ENCODE measurements at regions not wholly inside any gene's neighbourhood (a gene's known extent, or its start where the extent isn't known, plus 50 kb on each side); places are given as distances from the start of the nearest gene placed in this dataset.

- DNase-seq (ENCODE audit: low read depth in 6 of 9, low spot score in 9 of 9), result no peak
- Histone ChIP-seq H3K4me1 (ENCODE audit: control insufficient read depth in 2 of 2, insufficient read depth in 2 of 2, low read length in 2 of 2) (no peaks in the 10 kb centered on the region), H3K27ac (ENCODE audit: low read depth in 1 of 2, low read length in 1 of 2) (no peak overlapping the region), H3K9me3 (ENCODE audit: control insufficient read depth in 2 of 2, insufficient read depth in 1 of 2, low read length in 1 of 2) (peaks cover 0 to 4% of the 10 kb centered on the region in 2 donors), H3K27me3 (ENCODE audit: control insufficient read depth in 2 of 2, insufficient read depth in 1 of 2, low read length in 1 of 2) (no peaks in the 10 kb centered on the region), H3K4me3 (ENCODE audit: low read length in 2 of 2) (no peak overlapping the region), H3K36me3 (ENCODE audit: control insufficient read depth in 2 of 2, insufficient read depth in 2 of 2, low read length in 1 of 2) (no peaks in the 10 kb centered on the region)
- WGBS, result 86% methylated on average over 2 of the region's 2 CpGs
These were observed 556.1 kb upstream of the AUTS2 start for GRCh38 chr7:69042138-69042537.

- H3K4me3 ChIP-seq (ENCODE audit: low read length in 2 of 2), result no peak overlapping the region
- H3K27ac ChIP-seq (ENCODE audit: low read depth in 1 of 2, low read length in 1 of 2), result no peak overlapping the region
- H3K27me3 ChIP-seq (ENCODE audit: control insufficient read depth in 2 of 2, insufficient read depth in 1 of 2, low read length in 1 of 2), result no peaks in the 10 kb centered on the region
- 52% methylated on average over 6 of the region's 6 CpGs for WGBS
- H3K9me3 ChIP-seq (ENCODE audit: control insufficient read depth in 2 of 2, insufficient read depth in 1 of 2, low read length in 1 of 2), result peaks cover 1 to 13% of the 10 kb centered on the region in 2 donors
- DNase-seq (ENCODE audit: low read depth in 6 of 9, low spot score in 9 of 9), result no peak
- H3K4me1 ChIP-seq (ENCODE audit: control insufficient read depth in 2 of 2, insufficient read depth in 2 of 2, low read length in 2 of 2), result no peaks in the 10 kb centered on the region
- no peaks in the 10 kb centered on the region for H3K36me3 ChIP-seq (ENCODE audit: control insufficient read depth in 2 of 2, insufficient read depth in 2 of 2, low read length in 1 of 2)
These were observed 551.0 kb upstream of the AUTS2 start for GRCh38 chr7:69047151-69047754.

GRCh38 chr7:69049326-69049725 lies 548.9 kb upstream of the AUTS2 start:
- Histone ChIP-seq H3K9me3 (ENCODE audit: control insufficient read depth in 2 of 2, insufficient read depth in 1 of 2, low read length in 1 of 2) (peaks cover 3 to 13% of the 10 kb centered on the region in 2 donors), H3K4me1 (ENCODE audit: control insufficient read depth in 2 of 2, insufficient read depth in 2 of 2, low read length in 2 of 2) (no peaks in the 10 kb centered on the region), H3K27ac (ENCODE audit: low read depth in 1 of 2, low read length in 1 of 2) (no peak overlapping the region), H3K36me3 (ENCODE audit: control insufficient read depth in 2 of 2, insufficient read depth in 2 of 2, low read length in 1 of 2) (no peaks in the 10 kb centered on the region), H3K4me3 (ENCODE audit: low read length in 2 of 2) (no peak overlapping the region), H3K27me3 (ENCODE audit: control insufficient read depth in 2 of 2, insufficient read depth in 1 of 2, low read length in 1 of 2) (no peaks in the 10 kb centered on the region)
- no peak for DNase-seq (ENCODE audit: low read depth in 6 of 9, low spot score in 9 of 9)
- WGBS, result 81% methylated on average over 5 of the region's 5 CpGs

GRCh38 chr7:69052447-69052846 lies 545.8 kb upstream of the AUTS2 start:
- Histone ChIP-seq H3K4me1 (ENCODE audit: control insufficient read depth in 2 of 2, insufficient read depth in 2 of 2, low read length in 2 of 2) (no peaks in the 10 kb centered on the region), H3K9me3 (ENCODE audit: control insufficient read depth in 2 of 2, insufficient read depth in 1 of 2, low read length in 1 of 2) (peaks cover 3 to 9% of the 10 kb centered on the region in 2 donors), H3K4me3 (ENCODE audit: low read length in 2 of 2) (no peak overlapping the region), H3K27me3 (ENCODE audit: control insufficient read depth in 2 of 2, insufficient read depth in 1 of 2, low read length in 1 of 2) (no peaks in the 10 kb centered on the region), H3K27ac (ENCODE audit: low read depth in 1 of 2, low read length in 1 of 2) (no peak overlapping the region), H3K36me3 (ENCODE audit: control insufficient read depth in 2 of 2, insufficient read depth in 2 of 2, low read length in 1 of 2) (no peaks in the 10 kb centered on the region)
- DNase-seq (ENCODE audit: low read depth in 6 of 9, low spot score in 9 of 9), result no peak
- 93% methylated on average over 4 of the region's 4 CpGs for WGBS

- Histone ChIP-seq H3K27ac (ENCODE audit: low read depth in 1 of 2, low read length in 1 of 2) (no peak overlapping the region), H3K4me1 (ENCODE audit: control insufficient read depth in 2 of 2, insufficient read depth in 2 of 2, low read length in 2 of 2) (no peaks in the 10 kb centered on the region), H3K4me3 (ENCODE audit: low read length in 2 of 2) (no peak overlapping the region), H3K9me3 (ENCODE audit: control insufficient read depth in 2 of 2, insufficient read depth in 1 of 2, low read length in 1 of 2) (no peaks in the 10 kb centered on the region), H3K36me3 (ENCODE audit: control insufficient read depth in 2 of 2, insufficient read depth in 2 of 2, low read length in 1 of 2) (no peaks in the 10 kb centered on the region), H3K27me3 (ENCODE audit: control insufficient read depth in 2 of 2, insufficient read depth in 1 of 2, low read length in 1 of 2) (no peaks in the 10 kb centered on the region)
- no peak for DNase-seq (ENCODE audit: low read depth in 6 of 9, low spot score in 9 of 9)
- 64% methylated on average over 3 of the region's 3 CpGs for WGBS
These were observed 537.8 kb upstream of the AUTS2 start for GRCh38 chr7:69060516-69060915.

GRCh38 chr7:69062020-69062765 lies 536.1 kb upstream of the AUTS2 start:
- 98% methylated on average over 20 of the region's 20 CpGs for WGBS
- DNase-seq (ENCODE audit: low read depth in 6 of 9, low spot score in 9 of 9), result peak in 1 of 9 donors; percentile 49
- H3K27ac ChIP-seq (ENCODE audit: low read depth in 1 of 2, low read length in 1 of 2), result no peak overlapping the region

GRCh38 chr7:69067397-69067796 lies 530.9 kb upstream of the AUTS2 start:
- no peaks in the 10 kb centered on the region for H3K27me3 ChIP-seq (ENCODE audit: control insufficient read depth in 2 of 2, insufficient read depth in 1 of 2, low read length in 1 of 2)
- no peak overlapping the region for H3K27ac ChIP-seq (ENCODE audit: low read depth in 1 of 2, low read length in 1 of 2)
- WGBS, result 40% methylated on average over 3 of the region's 3 CpGs
- no peak overlapping the region for H3K4me3 ChIP-seq (ENCODE audit: low read length in 2 of 2)
- no peaks in the 10 kb centered on the region for H3K9me3 ChIP-seq (ENCODE audit: control insufficient read depth in 2 of 2, insufficient read depth in 1 of 2, low read length in 1 of 2)
- H3K4me1 ChIP-seq (ENCODE audit: control insufficient read depth in 2 of 2, insufficient read depth in 2 of 2, low read length in 2 of 2), result no peaks in the 10 kb centered on the region
- no peaks in the 10 kb centered on the region for H3K36me3 ChIP-seq (ENCODE audit: control insufficient read depth in 2 of 2, insufficient read depth in 2 of 2, low read length in 1 of 2)
- DNase-seq (ENCODE audit: low read depth in 6 of 9, low spot score in 9 of 9), result no peak

More at GRCh38 chr7:69062020-69062765, 536.1 kb upstream of the AUTS2 start:
- Histone ChIP-seq H3K36me3 (ENCODE audit: control insufficient read depth in 2 of 2, insufficient read depth in 2 of 2, low read length in 1 of 2) (no peaks in the 10 kb centered on the region), H3K4me1 (ENCODE audit: control insufficient read depth in 2 of 2, insufficient read depth in 2 of 2, low read length in 2 of 2) (no peaks in the 10 kb centered on the region), H3K27me3 (ENCODE audit: control insufficient read depth in 2 of 2, insufficient read depth in 1 of 2, low read length in 1 of 2) (no peaks in the 10 kb centered on the region), H3K9me3 (ENCODE audit: control insufficient read depth in 2 of 2, insufficient read depth in 1 of 2, low read length in 1 of 2) (no peaks in the 10 kb centered on the region), H3K4me3 (ENCODE audit: low read length in 2 of 2) (no peak overlapping the region)

GRCh38 chr7:69070476-69070875 lies 527.8 kb upstream of the AUTS2 start:
- no peaks in the 10 kb centered on the region for H3K36me3 ChIP-seq (ENCODE audit: control insufficient read depth in 2 of 2, insufficient read depth in 2 of 2, low read length in 1 of 2)
- no peak overlapping the region for H3K4me3 ChIP-seq (ENCODE audit: low read length in 2 of 2)
- no peaks in the 10 kb centered on the region for H3K9me3 ChIP-seq (ENCODE audit: control insufficient read depth in 2 of 2, insufficient read depth in 1 of 2, low read length in 1 of 2)
- H3K27ac ChIP-seq (ENCODE audit: low read depth in 1 of 2, low read length in 1 of 2), result no peak overlapping the region
- no peaks in the 10 kb centered on the region for H3K4me1 ChIP-seq (ENCODE audit: control insufficient read depth in 2 of 2, insufficient read depth in 2 of 2, low read length in 2 of 2)
- 94% methylated on average over 3 of the region's 3 CpGs for WGBS
- H3K27me3 ChIP-seq (ENCODE audit: control insufficient read depth in 2 of 2, insufficient read depth in 1 of 2, low read length in 1 of 2), result no peaks in the 10 kb centered on the region
- no peak for DNase-seq (ENCODE audit: low read depth in 6 of 9, low spot score in 9 of 9)

GRCh38 chr7:69076566-69076965 lies 521.7 kb upstream of the AUTS2 start:
- Histone ChIP-seq H3K9me3 (ENCODE audit: control insufficient read depth in 2 of 2, insufficient read depth in 1 of 2, low read length in 1 of 2) (peaks cover 0 to 8% of the 10 kb centered on the region in 2 donors), H3K4me3 (ENCODE audit: low read length in 2 of 2) (no peak overlapping the region), H3K4me1 (ENCODE audit: control insufficient read depth in 2 of 2, insufficient read depth in 2 of 2, low read length in 2 of 2) (no peaks in the 10 kb centered on the region), H3K27me3 (ENCODE audit: control insufficient read depth in 2 of 2, insufficient read depth in 1 of 2, low read length in 1 of 2) (no peaks in the 10 kb centered on the region), H3K27ac (ENCODE audit: low read depth in 1 of 2, low read length in 1 of 2) (no peak overlapping the region), H3K36me3 (ENCODE audit: control insufficient read depth in 2 of 2, insufficient read depth in 2 of 2, low read length in 1 of 2) (no peaks in the 10 kb centered on the region)
- DNase-seq (ENCODE audit: low read depth in 6 of 9, low spot score in 9 of 9), result no peak
- 93% methylated on average over 4 of the region's 4 CpGs for WGBS

Data from thymus (tissue), 11 donors.